ENCODE measurements at regions not wholly inside any gene's neighbourhood (a gene's known extent, or its start where the extent isn't known, plus 50 kb on each side); places are given as distances from the start of the nearest gene placed in this dataset.

GRCh38 chr11:70862093-70862492 lies 390.3 kb downstream of the SHANK2 start:
- DNase-seq = peak; percentile 85

- no peak for DNase-seq
Measured at GRCh38 chr11:70863186-70863585, 389.2 kb downstream of the SHANK2 start.

GRCh38 chr11:70863993-70864392 lies 388.4 kb downstream of the SHANK2 start:
- no peak for DNase-seq

GRCh38 chr11:70865356-70865755 lies 387.0 kb downstream of the SHANK2 start:
- DNase-seq = no peak

GRCh38 chr11:70866834-70867233 lies 385.5 kb downstream of the SHANK2 start:
- DNase-seq = no peak

GRCh38 chr11:70867281-70868047 lies 384.9 kb downstream of the SHANK2 start:
- no peak for DNase-seq

- DNase-seq = no peak
Measured at GRCh38 chr11:70868341-70868885, 384.0 kb downstream of the SHANK2 start.

GRCh38 chr11:70869054-70869453 lies 383.3 kb downstream of the SHANK2 start:
- no peak for DNase-seq

GRCh38 chr11:70871881-70872280 lies 380.5 kb downstream of the SHANK2 start:
- no peak for DNase-seq

- no peak for DNase-seq
Measured at GRCh38 chr11:70872299-70872698, 380.1 kb downstream of the SHANK2 start.

GRCh38 chr11:70872955-70873735 lies 379.2 kb downstream of the SHANK2 start:
- DNase-seq = no peak

GRCh38 chr11:70873736-70874412 lies 378.5 kb downstream of the SHANK2 start:
- no peak for DNase-seq

- DNase-seq = no peak
Measured at GRCh38 chr11:70876685-70877084, 375.7 kb downstream of the SHANK2 start.

GRCh38 chr11:70877151-70877550 lies 375.2 kb downstream of the SHANK2 start:
- no peak for DNase-seq

- no peak for DNase-seq
Measured at GRCh38 chr11:70878366-70878765, 374.0 kb downstream of the SHANK2 start.

- DNase-seq = no peak
Measured at GRCh38 chr11:70879601-70880285, 372.6 kb downstream of the SHANK2 start.

- no peak for DNase-seq
Measured at GRCh38 chr11:70880416-70880815, 372.0 kb downstream of the SHANK2 start.

- DNase-seq = no peak
Measured at GRCh38 chr11:70881948-70882715, 370.2 kb downstream of the SHANK2 start.

GRCh38 chr11:70882716-70883085 lies 369.7 kb downstream of the SHANK2 start:
- DNase-seq = no peak

- DNase-seq = no peak
Measured at GRCh38 chr11:70883323-70883940, 368.9 kb downstream of the SHANK2 start.

- DNase-seq = no peak
Measured at GRCh38 chr11:70883973-70884623, 368.3 kb downstream of the SHANK2 start.
